NCI-H1694 (cell line): ENCODE measurements at regions not wholly inside any gene's neighbourhood (a gene's known extent, or its start where the extent isn't known, plus 50 kb on each side); places are given as distances from the start of the nearest gene placed in this dataset.

ENCODE experiments used
- DNase-seq: peaks from one replicate; lab custom pipeline; 2025; lab: John Stamatoyannopoulos, UW

DNA sequence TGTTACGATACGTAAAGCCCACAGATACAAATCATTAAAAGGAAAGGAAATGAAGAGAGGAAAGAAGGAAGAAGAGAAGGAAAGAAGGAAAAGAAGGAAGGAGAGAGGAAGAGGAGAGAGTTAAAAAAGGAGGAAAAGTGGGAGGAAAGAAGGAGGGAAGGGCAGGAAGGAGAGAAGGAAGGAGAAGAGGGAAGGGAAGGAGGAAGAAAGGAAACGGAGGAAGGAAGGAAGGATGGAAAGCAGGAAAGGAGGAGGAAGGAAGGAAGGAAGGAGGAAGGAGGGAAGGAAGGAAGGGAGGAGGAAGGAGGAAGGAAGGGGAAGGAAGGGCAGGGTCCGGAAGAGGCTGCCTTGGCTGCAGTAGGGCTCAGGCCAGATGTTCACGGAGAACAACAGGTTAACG, 95.2 kb downstream of the ENGASE start:
- no peak for DNase-seq

DNA sequence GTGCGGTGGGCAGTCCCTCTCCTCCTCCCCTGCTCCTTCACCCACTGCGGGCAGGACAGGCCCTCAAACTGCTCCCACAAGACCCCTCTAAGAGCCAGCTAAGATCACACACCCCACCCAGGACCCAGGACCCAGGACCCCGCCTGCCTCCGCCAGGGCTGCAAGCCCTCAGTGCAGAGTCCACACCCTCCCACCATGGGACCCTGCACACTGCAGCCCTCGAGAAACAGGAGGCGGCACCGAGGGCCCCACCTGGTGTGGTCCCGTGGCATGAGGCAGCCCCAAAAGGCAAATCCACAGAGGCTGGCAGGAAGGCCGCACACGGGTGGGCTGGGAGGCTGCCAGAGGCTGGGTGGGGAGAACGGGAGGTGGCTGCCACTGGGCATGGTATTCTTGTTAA, 94.7 kb downstream of the ENGASE start:
- DNase-seq = no peak

DNA sequence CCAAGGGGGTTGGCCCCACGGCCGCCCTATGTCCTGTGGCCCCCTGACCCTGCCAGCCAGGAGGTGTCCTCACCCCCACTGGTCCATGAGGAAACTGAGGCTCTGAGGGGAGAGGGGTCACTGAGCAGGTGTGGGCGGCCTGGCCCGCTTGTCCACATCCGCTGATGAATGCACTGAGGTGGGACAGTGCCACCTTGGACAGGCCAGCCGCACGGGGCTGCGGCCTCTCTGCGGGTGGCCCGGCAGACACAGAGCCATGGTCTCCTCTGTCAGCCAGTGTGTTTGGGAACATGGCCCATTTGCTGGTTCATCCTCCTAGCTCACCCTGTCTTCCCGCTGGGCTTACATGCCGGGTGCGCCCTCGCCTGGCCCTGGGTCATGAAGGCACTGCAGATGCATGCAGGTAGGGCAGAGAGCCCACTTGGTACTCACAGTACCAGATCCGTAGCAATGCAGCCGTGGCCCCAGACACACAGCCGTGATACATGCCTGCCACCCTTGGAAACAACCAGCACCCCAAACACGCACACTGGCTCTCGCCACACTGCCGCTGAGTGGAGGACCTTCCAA, 93.9 kb downstream of the ENGASE start:
- no peak for DNase-seq

DNA sequence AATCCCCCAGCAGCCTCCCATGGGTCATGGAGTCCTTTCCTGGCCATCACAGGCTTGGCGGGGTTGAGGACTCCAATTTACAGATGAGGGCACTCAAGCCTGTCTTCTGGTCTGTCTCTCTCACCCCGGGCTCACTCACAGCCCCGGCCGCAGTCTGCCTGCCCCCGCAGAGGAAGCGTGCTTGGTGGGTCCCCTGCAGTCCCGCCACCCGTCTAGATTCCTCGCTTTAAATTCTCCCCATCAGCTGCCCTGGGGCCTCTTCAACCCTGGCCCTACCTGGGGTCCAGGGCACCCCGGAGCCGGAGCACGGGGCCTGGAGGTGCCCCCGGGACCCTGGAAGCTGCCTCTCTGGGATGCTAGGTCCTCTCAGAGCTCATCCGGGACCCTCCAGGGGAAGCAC, 92.9 kb downstream of the ENGASE start:
- DNase-seq = no peak

DNA sequence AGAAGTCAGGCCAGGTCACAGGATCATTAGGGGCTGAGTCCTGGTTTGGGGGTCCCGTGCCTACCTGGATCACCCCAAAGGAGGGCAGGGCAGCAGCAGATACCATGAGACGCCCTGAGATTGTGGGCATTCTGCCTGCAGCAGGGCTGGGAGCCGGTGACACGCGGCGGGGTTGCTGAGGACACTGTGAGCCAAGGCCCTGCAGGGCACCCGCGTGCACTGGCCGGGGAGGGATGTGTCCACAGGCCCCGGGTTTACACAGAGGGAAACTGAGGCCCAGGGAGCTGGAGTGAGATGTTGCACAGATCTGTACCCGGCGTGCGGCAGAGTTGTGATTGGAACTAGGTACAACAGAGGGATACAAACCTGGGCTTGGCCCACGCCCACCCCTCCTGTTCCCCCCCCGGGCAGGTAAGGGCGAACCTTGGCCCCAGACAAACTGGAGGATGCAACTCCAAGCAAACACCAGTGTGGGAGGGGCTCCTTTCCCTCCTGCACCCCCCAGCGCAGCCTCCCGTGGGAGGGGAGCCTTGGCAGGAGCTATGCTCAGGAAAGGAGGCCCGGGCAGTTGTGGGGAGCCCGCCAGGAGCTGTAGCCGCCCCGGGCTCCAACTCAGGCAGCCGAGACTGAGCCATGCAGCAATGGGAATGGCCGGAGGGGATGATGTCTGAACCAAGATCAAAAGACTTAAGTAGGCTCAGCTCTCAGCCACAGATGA, 91.3 kb downstream of the ENGASE start:
- DNase-seq = no peak

DNA sequence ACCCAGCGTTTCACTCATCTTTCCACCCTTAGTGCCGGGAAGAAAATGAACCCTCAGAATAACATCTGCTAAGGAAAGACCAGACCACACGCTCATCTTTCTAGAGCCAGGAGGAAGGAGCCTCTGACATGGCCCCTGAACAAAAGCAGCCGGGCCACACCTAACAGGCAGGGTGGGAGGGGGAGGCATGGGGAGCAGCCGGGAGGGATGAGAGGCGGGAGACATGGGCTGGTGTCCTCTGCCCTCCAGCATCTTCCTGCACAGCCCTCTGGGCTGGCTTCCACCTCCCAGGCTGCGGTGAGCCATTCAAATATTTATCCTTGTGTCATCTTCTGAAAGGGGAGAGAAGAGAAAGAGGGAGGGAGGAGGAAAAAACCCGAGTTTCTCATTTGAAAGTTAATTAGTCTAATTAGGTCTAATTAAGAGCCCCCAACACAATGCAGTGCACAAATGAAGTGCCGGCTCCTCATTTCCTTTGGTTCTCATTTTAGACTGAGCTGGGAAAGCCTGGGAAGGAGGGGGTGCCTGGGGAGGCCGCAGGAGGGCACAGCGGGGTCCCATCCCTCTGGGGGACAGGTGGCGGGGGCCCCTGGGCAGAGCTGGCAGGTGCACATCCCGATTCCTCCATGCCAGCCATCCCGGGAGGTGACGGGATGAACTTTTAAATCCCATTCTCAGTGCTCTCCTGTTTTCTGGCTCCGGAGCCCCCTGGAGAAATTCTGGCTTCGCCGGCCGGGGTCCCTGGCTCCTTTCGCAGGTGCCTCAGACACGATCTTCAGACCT, 90.5 kb downstream of the ENGASE start:
- no peak for DNase-seq

DNA sequence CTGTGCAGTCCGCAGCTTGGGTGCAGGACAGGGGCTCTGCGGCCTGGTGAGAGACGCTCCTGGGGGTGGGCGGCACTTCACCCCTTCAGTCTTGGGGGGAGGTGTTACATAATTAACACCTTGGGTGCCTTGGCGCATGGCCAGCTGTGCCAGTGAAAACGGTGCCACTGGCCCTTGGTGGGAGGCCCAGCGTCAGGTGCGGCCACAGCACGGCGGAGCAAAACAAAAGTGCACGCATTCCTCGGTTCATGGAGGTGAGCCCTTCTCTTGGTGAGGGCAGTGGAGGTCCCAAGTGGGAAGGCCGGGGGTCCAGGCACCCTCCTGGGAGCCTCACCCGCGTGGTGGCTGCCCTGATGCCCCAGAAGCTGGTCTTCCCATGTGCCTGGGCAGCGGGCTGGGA, 89.8 kb downstream of the ENGASE start:
- DNase-seq = no peak

DNA sequence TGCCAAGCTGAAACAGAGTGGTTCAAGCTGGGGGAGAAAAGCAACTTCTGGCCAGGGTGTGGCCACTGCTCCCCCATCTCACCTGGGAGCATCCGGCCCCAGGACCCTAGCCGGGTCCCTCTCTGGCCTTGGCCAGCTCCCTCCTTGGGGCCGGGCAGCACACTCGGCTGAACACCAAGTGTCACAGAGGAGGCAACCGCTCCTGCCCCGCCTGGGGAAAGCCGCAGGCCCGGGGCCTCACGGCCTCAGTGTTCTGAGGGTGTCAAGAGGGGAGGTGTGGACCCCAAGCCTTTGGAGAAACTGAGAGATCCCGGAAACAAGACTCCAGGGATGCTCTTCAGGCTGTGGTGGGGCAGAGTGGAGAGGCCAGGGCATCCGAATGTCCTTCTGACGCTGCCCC, 88.4 kb downstream of the ENGASE start:
- no peak for DNase-seq

DNA sequence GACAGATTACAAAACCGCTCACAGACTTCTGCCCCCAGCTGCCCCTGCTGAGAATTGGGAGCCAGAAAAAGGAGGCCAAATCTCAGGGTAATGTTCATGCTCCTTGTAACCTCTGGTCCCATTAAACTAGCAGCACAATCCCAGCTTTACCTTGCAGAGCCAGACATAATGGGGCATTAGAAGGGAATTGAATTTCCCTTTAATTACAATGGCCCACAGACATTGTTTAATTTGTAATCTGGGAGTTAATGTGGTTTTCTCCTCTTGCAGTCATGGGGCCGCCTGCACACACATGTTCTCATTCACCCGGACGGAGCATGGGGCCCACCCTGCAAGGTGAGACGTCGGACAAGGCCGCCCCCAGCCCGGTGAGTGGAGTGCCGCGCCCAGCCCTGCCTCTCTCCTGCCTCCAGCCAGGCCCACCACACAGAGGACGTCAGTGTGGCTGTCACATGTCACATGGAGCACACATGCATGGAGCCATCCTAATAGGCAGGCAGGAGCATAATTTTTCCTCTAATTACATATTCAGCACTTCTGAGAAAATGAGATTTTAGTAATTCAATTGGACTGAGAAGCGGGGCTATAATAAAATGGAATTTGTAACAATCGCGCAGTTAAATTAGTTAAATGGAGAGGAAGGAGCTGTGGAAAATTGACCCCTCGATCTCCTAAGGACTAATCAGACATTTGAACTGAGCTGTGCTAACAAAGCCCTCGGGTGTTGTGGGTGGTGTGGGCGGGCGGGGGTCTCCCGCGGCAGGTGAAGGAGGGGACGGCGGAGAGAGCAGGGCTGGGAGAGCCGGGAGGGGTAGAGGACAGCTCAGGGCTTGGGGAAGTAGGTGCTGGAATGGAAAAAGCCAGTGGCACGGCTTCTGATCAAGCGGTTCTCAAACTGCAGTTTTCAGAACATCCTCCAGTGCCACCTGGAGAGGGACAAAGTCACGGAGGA, 87.7 kb downstream of the ENGASE start:
- no peak for DNase-seq

DNA sequence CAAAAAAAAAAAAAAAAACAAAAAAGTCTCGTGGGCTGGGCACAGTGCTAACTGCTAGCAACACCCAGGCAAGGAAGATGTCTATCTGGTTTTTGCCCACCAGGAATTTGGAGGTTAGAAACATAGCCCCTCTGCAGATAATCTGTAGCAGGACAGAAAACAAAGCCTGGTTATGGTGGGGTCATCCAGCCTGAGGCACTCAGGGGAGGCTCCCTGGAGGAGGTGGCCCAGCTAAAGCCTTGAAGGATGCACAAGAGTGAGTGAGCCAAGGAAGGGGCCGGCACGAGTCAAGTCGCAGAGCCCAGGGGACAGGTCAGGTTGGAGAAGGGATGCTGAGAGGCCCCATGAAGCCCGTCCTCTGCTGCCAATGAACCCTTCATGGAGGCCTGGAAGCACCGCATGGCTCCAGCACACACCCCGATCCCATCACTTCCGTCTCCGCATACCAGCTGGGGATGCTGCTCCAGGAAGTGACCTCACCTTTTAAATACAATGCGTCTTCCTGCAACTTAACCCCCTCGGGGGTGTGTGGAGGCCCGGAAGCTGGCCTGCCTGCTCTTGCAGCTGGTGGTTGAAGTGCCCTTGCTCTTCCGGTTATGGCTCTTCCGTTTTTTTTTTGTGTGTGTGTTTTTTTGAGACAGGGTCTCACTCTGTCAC, 86.5 kb downstream of the ENGASE start:
- DNase-seq = no peak

DNA sequence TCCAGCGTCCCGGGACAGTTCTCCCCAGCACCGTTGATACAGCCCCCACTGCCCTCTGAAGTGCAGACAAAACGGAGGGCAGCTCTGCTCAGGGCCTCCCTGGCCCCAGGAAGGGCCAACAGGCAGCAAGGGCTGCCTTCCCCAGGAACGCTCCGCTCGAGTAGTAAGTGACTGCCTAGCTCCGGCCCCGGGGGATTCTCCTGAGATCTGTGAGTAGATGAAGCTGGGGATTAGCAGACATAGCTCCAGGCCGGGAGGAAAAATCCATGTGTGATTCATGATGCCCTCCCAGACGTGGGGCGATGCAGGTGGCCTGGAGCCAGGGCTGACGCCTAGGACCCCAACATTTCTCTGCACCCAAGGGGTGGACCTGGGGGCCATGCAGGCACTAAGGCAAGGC, 85.3 kb downstream of the ENGASE start:
- DNase-seq = no peak

DNA sequence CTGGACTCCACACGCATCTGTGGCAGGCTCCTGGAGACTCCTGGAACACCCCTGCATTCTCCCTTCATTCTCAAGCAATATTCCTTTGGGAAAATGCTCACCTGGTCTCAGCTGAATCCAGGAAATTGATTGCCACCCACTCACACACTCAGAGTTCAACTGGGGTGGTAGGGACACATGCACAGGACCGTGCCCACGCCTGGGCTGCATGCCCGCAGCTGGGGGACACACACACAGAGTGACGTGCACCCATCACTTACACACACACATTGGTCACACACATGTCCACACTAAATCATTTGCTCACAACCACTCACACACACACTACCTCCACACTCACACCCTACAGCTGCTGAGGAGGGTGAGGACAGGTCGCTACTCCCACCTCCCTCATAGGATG, 84.8 kb downstream of the ENGASE start:
- no peak for DNase-seq

DNA sequence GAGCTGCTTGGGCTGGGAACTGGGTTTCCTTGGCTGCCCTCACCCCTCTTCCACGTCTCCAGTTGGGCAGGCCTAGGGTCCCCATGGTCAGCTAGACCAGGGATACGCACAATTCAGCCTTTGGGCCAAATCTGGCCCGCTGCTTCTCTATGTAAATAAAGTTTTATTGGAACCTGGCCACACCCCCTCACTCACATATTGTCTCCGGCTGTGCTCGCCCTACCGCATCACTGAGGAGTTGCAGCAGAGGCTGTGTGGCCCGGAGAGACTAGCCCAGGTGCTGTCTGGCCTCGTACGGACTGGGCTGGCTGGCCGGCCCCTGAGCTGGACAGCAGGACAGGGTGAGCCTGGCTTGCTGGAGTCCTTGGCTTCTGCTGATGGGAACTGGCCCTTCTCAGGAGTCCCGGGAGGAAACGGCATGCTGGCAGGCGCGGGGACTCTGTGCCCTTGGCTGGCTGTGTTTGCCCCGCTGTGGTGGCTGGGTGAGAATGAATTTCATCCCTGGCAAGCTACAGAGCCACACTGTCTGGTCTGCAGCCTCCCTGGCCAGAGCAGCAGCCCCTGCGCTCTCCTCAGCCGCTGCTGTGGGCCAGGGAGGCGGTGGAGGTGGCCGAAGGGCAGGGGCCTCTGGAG, 82.0 kb downstream of the ENGASE start:
- DNase-seq = no peak

DNA sequence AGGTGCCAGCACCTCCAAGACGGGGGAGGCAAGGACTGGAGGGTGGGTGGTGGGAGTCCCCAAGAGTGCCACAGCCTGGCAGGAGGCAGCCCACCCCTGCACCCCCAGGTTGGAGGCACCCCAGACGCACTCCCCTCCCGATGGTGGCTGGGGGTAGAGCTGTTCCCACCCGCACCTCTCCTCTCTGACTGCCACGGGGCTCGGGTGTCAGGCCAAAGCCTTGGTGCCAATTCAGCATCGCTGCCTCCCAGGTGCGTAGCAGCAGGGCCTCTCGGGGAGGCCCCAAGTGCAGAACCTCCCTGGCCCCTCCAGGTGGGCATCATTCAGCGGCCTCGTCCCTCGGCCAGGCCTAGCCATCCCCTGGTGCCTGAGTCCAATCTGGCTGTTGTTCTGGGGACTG, 81.1 kb downstream of the ENGASE start:
- DNase-seq = no peak

DNA sequence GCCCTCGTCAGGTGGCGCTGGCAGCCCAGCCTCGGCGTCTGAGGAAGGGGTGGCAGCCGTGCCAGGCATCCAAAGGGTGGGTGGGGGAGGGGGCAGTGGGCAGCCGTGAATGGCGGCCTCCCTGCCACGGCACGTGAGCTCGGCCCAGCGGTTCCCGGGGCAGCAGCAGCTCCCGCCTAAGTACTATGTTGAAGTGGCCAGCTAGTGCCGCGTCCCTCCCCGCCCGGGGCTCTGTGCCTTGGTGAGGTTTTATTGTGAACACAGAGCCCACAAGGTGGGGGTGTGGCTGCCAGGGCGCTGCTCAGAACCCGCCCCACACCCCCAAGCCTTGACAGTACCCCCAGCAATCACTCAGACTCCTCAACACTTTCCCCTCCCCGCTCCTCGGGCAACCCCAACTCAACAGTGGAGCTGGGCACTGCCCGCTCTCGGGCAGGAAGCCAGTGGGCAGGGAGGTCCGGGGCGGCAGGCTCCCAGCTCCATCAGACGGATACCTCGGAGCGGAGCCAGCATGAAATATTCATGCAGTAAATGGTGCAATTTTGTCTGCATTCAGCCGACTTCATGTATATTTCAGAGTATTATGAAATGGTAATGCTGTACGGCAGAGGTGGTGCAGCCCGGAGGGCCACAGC, 80.4 kb downstream of the ENGASE start:
- no peak for DNase-seq

DNA sequence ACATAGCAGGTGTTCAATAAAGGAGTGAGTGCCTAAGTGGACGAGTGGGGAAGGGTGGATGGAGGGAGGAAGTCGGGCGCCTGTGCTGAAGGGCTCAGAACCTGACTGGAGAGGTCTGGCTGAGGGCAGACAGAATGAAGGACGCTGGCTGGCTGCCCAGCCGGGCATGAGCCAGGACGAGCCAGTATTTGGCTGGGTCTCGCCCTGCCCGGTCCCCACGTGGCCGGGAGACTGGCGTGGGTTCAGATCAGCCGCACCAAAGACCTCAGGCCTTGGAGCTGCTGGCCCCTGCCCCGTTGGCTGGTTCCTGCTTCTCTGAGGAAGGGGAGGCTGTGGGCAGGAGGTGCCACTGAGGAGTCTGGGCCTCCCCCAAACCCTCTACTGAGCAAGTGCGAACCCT, 79.8 kb downstream of the ENGASE start:
- no peak for DNase-seq

DNA sequence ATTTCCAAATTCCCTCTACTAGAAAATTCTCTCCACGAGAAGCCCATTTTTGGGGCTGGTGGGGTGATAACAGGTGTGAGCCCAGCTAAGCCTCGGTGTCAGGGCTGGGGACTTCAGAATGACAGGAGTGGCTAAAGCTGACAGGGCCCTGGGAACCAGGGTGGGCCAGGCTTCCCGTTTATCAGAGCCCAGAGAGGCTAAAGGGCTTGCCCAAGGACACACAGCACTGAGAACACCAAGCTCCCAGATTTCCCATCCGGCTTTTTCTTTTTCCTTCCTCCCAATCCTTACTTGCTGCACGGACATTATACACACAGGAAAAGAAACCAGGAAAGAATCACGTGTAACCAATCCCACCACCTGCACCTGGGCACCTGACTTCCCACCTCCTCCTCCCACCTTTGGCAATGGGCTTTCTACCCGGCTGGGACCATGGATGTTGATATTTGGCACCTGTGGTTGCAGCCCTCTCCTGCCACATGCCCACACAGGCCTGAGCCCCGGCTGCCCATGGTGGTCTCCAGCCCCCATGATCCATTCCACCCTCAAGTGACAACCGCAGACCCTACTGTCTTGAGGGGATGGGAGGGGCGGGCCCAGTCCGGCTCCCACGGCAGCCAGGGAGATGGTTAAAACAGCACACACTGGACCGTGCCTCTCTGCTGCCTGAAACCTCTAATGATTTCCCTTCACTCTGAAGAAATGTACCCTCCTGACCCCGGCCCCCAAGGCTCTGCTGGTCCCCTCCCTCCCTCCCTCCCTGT, 78.9 kb downstream of the ENGASE start:
- no peak for DNase-seq

DNA sequence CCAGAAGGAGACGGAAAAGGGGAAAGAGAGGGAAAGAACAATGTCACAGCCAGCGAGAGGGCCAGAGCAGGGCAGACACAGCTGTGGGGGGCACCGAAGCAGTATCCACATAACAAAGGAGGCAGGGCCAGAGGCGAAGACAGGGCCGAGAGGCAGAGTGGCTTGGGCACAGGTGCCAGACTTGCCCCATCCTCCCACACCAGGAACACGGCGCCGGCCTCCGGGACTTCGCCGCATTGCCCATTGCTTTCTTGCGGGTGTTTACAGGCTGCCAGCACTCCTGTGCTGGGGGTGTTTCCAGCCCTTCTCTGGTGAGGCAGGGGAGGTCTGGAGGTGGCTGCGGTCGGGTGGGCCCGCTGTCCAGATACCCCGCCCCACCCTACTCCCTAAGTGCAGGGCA, 78.0 kb downstream of the ENGASE start:
- no peak for DNase-seq

DNA sequence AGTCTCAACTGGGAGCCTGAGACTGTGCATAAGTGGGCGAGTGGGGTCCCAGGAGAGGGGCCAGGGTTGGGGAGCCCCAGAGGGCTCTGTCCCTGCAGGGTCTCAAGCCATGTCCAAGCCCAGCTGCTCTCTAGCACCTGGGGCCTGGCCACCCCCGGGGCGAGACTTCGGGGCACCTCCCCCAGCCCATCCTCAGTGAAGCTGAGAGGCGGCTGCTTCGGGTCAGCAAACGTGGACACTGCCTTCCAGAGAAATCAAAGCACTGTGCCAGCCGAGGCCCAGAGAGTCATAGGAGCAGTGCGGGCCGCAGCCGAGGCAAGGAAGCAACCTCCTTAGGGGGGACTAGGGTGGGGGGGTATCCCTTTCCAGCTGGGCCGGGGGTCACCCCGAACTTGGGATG, 77.5 kb downstream of the ENGASE start:
- no peak for DNase-seq

DNA sequence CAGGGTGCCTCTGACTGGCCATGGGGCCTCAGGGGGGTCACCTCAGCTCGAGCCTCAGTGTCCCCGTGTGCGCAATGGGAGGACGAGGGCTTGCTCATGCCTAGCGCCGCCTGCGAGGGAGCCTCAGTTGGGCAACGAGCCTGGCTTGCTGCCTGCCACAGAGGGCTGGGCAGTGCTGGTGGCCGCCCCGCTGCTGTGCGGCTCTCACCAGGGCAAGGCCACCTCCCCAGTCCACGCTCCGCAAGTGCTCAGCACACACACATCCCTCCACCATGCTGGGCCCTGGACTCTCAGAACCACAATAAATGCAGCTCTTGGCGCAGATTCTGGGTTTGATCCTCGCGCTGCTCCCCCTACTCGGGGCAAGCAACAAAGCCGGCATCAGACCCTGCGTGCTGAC, 76.2 kb downstream of the ENGASE start:
- DNase-seq = no peak
